K562 (cell line): ENCODE measurements at regions not wholly inside any gene's neighbourhood (a gene's known extent, or its start where the extent isn't known, plus 50 kb on each side); places are given as distances from the start of the nearest gene placed in this dataset.

ENCODE experiments used
- CAMTA2 ChIP-seq: fragments of 250-450 bp; sonication (Bioruptor Pico); conservative IDR thresholded peaks from 2 replicates; pipeline ENCODE4 v1.5.1; 2022
- CEBPB ChIP-seq: fragments of 450-650 bp; IDR thresholded peaks from 2 replicates; pipeline ENCODE4 v1.6.1; 2016; ENCODE audit warnings: missing genetic modification characterization, missing compliant biosample characterization
- GATA2 ChIP-seq: sonication (generic); formaldehyde crosslinking; IDR thresholded peaks from 2 replicates; pipeline ENCODE4 v1.4.0; 2020; ENCODE audit warnings: mild to moderate bottlenecking, missing genetic modification reagents
- KHSRP ChIP-seq: fragments of 450-650 bp; IDR thresholded peaks from 2 replicates; pipeline ENCODE4 v1.6.1; 2017
- MYC ChIP-seq, 2 experiments: fragments of 250-450 bp in 1 of 2; sonication (Bioruptor Pico) in 1 of 2; IDR thresholded peaks; 2 replicates each; pipeline versions ENCODE4 v1.5.1 to v1.6.1; 2012 to 2021; ENCODE audit warnings: low read depth in 2 of 2, borderline replicate concordance in 1 of 2, improper control_type of control experiment in 1 of 2, low read length in 1 of 2, mild to moderate bottlenecking in 1 of 2, moderate library complexity in 1 of 2
- NR2C2 ChIP-seq, 2 experiments: fragments of 200-800 bp in 1 of 2; sonication (Bioruptor generic) in 1 of 2; sonication (generic) in 1 of 2; formaldehyde crosslinking in 1 of 2; IDR thresholded peaks; 2 replicates each; pipeline versions ENCODE4 v1.6.1 to v1.8.0; 2016 to 2022; ENCODE audit warnings: mild to moderate bottlenecking in 1 of 2, missing compliant biosample characterization in 1 of 2, missing genetic modification characterization in 1 of 2, missing genetic modification reagents in 1 of 2
- PHF20 ChIP-seq: fragments of 450-650 bp; IDR thresholded peaks from 2 replicates; pipeline ENCODE4 v1.6.1; 2018; ENCODE audit not compliant: partially characterized antibody
- SAP30 ChIP-seq: fragments of 200-600 bp; sonication (generic); IDR thresholded peaks from 2 replicates; pipeline ENCODE4 v1.6.1; 2012; ENCODE audit warnings: borderline replicate concordance, low read depth, mild to moderate bottlenecking, moderate library complexity, low read length, control low read depth, inconsistent platforms; ENCODE audit not compliant: insufficient read depth, poor library complexity, severe bottlenecking
- SIN3B ChIP-seq: fragments of 450-650 bp; IDR thresholded peaks from 2 replicates; pipeline ENCODE4 v1.6.1; 2017; ENCODE audit warnings: low read depth, mild to moderate bottlenecking, moderate library complexity
- SP2 ChIP-seq: IDR thresholded peaks from 2 replicates; pipeline ENCODE4 v1.6.1; 2011; ENCODE audit warnings: mild to moderate bottlenecking, low read depth, low read length, moderate library complexity; ENCODE audit not compliant: poor library complexity, severe bottlenecking; ENCODE audit errors: extremely low read depth
- TCF7L2 ChIP-seq: fragments of 150-350 bp; IDR thresholded peaks from 2 replicates; pipeline ENCODE4 v1.6.1; 2016; ENCODE audit warnings: low read depth, mild to moderate bottlenecking, low read length, moderate library complexity
- TRIM24 ChIP-seq, 2 experiments: fragments of 450-650 bp; IDR thresholded peaks; 2 replicates each; pipeline ENCODE4 v1.6.1; 2016
- U2AF2 ChIP-seq: fragments of 200-400 bp; formaldehyde crosslinking; optimal IDR thresholded peaks from 2 replicates; pipeline ENCODE3; 2017; ENCODE audit warnings: low read depth, mild to moderate bottlenecking, low read length
- ZNF41 ChIP-seq: fragments of 250-450 bp; sonication (Bioruptor Pico); conservative IDR thresholded peaks from 2 replicates; pipeline ENCODE4 v1.4.0; 2020; ENCODE audit warnings: mild to moderate bottlenecking
- ZNF717 ChIP-seq: fragments of 250-450 bp; sonication (Bioruptor Pico); IDR thresholded peaks from 2 replicates; pipeline ENCODE4 v1.5.0; 2021
- TF ChIP-seq, protein P1 (sequence below): sonication (generic); formaldehyde crosslinking; IDR thresholded peaks from 2 replicates; pipeline ENCODE4 v1.8.1; 2023; ENCODE audit warnings: mild to moderate bottlenecking, missing genetic modification reagents
- TF ChIP-seq, protein P2 (sequence below): fragments of 450-650 bp; conservative IDR thresholded peaks from 2 replicates; pipeline ENCODE4 v1.6.1; 2016; ENCODE audit warnings: missing genetic modification characterization, low read depth, mild to moderate bottlenecking, control low read depth, missing compliant biosample characterization
- TF ChIP-seq, protein P3 (sequence below): sonication (generic); formaldehyde crosslinking; IDR thresholded peaks from 2 replicates; pipeline ENCODE4 v1.8.1; 2023; ENCODE audit warnings: mild to moderate bottlenecking, missing genetic modification reagents
- TF ChIP-seq, protein P4 (sequence below): fragments of 200-800 bp; sonication (Bioruptor generic); IDR thresholded peaks from 2 replicates; pipeline ENCODE4 v1.6.1; 2017; ENCODE audit warnings: missing genetic modification characterization, missing compliant biosample characterization
- TF ChIP-seq, protein P5 (sequence below): fragments of 450-650 bp; IDR thresholded peaks from 2 replicates; pipeline ENCODE4 v1.6.1; 2016; ENCODE audit warnings: low read depth, mild to moderate bottlenecking, moderate library complexity

DNA sequence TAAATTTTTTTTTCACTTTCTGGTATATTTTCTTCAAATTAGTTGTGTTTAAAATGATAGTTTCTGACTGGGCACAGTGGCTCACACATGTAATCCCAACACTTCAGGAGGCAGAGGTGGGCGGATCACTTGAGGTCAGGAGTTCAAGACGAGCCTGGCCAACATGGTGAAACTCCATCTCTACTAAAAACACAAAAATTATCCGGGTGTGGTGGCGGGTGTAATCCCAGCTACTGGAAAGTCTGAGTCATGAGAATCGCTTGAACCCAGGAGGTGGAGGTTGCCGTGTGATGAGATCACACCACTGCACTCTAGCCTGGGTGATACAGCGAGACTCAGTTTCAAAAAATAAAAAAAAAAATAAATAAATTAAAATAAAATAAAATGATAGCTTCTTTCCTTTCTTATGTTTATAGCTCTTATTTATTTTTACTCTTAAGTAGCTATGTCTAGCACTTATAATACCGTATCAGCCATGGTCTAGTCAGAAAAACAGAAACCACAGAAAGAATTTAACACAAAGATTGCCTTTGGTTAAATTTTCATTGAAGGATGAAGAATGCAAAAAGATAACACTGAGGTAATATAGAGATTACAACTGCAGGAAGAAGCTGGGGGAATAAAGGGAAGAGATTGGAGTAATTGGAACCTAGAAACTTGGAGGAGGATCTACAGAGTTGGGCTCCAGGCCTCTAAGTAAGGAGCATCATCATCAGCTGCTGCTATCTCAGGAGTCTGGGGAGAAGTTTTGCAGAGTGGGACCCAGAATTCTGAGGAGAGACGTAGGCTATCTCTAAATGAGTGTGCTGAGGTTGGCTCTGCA, 54.7 kb upstream of the MBOAT2 start (continued):
- TF ChIP-seq TCF7L2: no peak
- no peak for TF ChIP-seq PHF20
- no peak for TF ChIP-seq SIN3B
- no peak for TF ChIP-seq MYC (IDR thresholded peaks at IDR 0.05; ENCODE audit: low read depth, low read length)
- no peak for TF ChIP-seq MYC (CRISPR knock-in tag; IDR thresholded peaks at IDR 0.05; ENCODE audit: borderline replicate concordance, low read depth)
- TF ChIP-seq NR2C2 (CRISPR knock-in tag; IDR thresholded peaks at IDR 0.05): no peak
- peak; percentile 57 for TF ChIP-seq NR2C2 (tag; IDR thresholded peaks at IDR 0.05)
- TF ChIP-seq, protein P1, sequence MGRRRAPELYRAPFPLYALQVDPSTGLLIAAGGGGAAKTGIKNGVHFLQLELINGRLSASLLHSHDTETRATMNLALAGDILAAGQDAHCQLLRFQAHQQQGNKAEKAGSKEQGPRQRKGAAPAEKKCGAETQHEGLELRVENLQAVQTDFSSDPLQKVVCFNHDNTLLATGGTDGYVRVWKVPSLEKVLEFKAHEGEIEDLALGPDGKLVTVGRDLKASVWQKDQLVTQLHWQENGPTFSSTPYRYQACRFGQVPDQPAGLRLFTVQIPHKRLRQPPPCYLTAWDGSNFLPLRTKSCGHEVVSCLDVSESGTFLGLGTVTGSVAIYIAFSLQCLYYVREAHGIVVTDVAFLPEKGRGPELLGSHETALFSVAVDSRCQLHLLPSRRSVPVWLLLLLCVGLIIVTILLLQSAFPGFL (CRISPR knock-in tag): no peak
- no peak for TF ChIP-seq SP2
- TF ChIP-seq, protein P2, sequence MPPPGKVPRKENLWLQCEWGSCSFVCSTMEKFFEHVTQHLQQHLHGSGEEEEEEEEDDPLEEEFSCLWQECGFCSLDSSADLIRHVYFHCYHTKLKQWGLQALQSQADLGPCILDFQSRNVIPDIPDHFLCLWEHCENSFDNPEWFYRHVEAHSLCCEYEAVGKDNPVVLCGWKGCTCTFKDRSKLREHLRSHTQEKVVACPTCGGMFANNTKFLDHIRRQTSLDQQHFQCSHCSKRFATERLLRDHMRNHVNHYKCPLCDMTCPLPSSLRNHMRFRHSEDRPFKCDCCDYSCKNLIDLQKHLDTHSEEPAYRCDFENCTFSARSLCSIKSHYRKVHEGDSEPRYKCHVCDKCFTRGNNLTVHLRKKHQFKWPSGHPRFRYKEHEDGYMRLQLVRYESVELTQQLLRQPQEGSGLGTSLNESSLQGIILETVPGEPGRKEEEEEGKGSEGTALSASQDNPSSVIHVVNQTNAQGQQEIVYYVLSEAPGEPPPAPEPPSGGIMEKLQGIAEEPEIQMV (tag): no peak
- TF ChIP-seq, protein P3, sequence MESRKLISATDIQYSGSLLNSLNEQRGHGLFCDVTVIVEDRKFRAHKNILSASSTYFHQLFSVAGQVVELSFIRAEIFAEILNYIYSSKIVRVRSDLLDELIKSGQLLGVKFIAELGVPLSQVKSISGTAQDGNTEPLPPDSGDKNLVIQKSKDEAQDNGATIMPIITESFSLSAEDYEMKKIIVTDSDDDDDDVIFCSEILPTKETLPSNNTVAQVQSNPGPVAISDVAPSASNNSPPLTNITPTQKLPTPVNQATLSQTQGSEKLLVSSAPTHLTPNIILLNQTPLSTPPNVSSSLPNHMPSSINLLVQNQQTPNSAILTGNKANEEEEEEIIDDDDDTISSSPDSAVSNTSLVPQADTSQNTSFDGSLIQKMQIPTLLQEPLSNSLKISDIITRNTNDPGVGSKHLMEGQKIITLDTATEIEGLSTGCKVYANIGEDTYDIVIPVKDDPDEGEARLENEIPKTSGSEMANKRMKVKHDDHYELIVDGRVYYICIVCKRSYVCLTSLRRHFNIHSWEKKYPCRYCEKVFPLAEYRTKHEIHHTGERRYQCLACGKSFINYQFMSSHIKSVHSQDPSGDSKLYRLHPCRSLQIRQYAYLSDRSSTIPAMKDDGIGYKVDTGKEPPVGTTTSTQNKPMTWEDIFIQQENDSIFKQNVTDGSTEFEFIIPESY (CRISPR knock-in tag): no peak
- TF ChIP-seq, protein P4, sequence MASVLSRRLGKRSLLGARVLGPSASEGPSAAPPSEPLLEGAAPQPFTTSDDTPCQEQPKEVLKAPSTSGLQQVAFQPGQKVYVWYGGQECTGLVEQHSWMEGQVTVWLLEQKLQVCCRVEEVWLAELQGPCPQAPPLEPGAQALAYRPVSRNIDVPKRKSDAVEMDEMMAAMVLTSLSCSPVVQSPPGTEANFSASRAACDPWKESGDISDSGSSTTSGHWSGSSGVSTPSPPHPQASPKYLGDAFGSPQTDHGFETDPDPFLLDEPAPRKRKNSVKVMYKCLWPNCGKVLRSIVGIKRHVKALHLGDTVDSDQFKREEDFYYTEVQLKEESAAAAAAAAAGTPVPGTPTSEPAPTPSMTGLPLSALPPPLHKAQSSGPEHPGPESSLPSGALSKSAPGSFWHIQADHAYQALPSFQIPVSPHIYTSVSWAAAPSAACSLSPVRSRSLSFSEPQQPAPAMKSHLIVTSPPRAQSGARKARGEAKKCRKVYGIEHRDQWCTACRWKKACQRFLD (CRISPR knock-in tag): no peak
- TF ChIP-seq, protein P5, sequence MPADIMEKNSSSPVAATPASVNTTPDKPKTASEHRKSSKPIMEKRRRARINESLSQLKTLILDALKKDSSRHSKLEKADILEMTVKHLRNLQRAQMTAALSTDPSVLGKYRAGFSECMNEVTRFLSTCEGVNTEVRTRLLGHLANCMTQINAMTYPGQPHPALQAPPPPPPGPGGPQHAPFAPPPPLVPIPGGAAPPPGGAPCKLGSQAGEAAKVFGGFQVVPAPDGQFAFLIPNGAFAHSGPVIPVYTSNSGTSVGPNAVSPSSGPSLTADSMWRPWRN: no peak
- no peak for TF ChIP-seq CEBPB (tag)
- no peak for TF ChIP-seq GATA2 (CRISPR knock-in tag)
- no peak for TF ChIP-seq ZNF41 (CRISPR knock-in tag)
- no peak for TF ChIP-seq KHSRP
- no peak for TF ChIP-seq U2AF2
- TF ChIP-seq SAP30: no peak
- TF ChIP-seq CAMTA2: no peak
- TF ChIP-seq TRIM24 (IDR thresholded peaks at IDR 0.05): 0 out of 4 replicates have a peak, but pooled peaks of 1 of the 2 experiments have one; percentile 28
- TF ChIP-seq ZNF717 (CRISPR knock-in tag): no peak
